Caco-2 (cell line): ENCODE measurements at regions not wholly inside any gene's neighbourhood (a gene's known extent, or its start where the extent isn't known, plus 50 kb on each side); places are given as distances from the start of the nearest gene placed in this dataset.

Experiments
- BruUV-seq: library from RNA; stranded (reverse); fragments of 400-500 nt; replicated peaks from 2 replicates; lab custom pipeline; 2021; lab: Mats Ljungman, UMichigan
- CTCF ChIA-PET: fragments of 300-600 bp; sonication (Branson Sonifier 250); formaldehyde crosslinking; loops from one replicate; lab custom pipeline; 2022; ENCODE audit warnings: antibody characterized with exemption; lab: Charles Lee
- POLR2A ChIA-PET: fragments of 300-600 bp; sonication (Branson Sonifier 250); formaldehyde crosslinking; loops from one replicate; lab custom pipeline; 2022; ENCODE audit warnings: antibody characterized with exemption; lab: Charles Lee
- DNase-seq, 2 experiments: peaks; one replicate each; pipeline versions ENCODE4 v3.0.0 to v3.0.0-alpha.2; 2020 to 2022
- H3K27me3 ChIP-seq: replicated peaks from 2 replicates; pipeline ENCODE4 v1.6.0; 2011; ENCODE audit warnings: low read length; ENCODE audit not compliant: control insufficient read depth, insufficient read depth
- H3K36me3 ChIP-seq: 2 replicates; pipeline ENCODE4 v1.5.1; 2011; ENCODE audit warnings: low read length; ENCODE audit not compliant: control insufficient read depth, insufficient read depth
- H3K4me1 ChIP-seq: fragments of 250-450 bp; sonication (Bioruptor Pico); 2 replicates; pipeline ENCODE4 v1.5.1; 2020; ENCODE audit warnings: mild to moderate bottlenecking
- H3K4me3 ChIP-seq: 2 replicates; pipeline ENCODE4 v1.5.1; 2011; ENCODE audit warnings: low read depth, mild to moderate bottlenecking, control low read depth, low read length
- H3K9me3 ChIP-seq: fragments of 250-450 bp; sonication (Bioruptor Pico); 2 replicates; pipeline ENCODE4 v1.5.1; 2020; ENCODE audit warnings: mild to moderate bottlenecking, moderate library complexity
- H3K27ac Mint-ChIP-seq: one replicate; pipeline ENCODE4 v1.8.0; 2022; ENCODE audit warnings: mixed read lengths; ENCODE audit not compliant: unreplicated experiment
- H3K27me3 Mint-ChIP-seq: one replicate; pipeline ENCODE4 v1.8.0; 2022; ENCODE audit warnings: mixed read lengths; ENCODE audit not compliant: insufficient read depth, unreplicated experiment
- H3K36me3 Mint-ChIP-seq: one replicate; pipeline ENCODE4 v1.8.0; 2022; ENCODE audit warnings: mild to moderate bottlenecking, mixed read lengths; ENCODE audit not compliant: insufficient read depth, unreplicated experiment
- H3K4me1 Mint-ChIP-seq: one replicate; pipeline ENCODE4 v1.8.0; 2022; ENCODE audit warnings: low read depth, mixed read lengths; ENCODE audit not compliant: unreplicated experiment
- H3K4me3 Mint-ChIP-seq: one replicate; pipeline ENCODE4 v1.8.0; 2022; ENCODE audit warnings: mild to moderate bottlenecking, moderate library complexity, mixed read lengths; ENCODE audit not compliant: unreplicated experiment
- H3K9me3 Mint-ChIP-seq: one replicate; pipeline ENCODE4 v1.8.0; 2022; ENCODE audit warnings: mixed read lengths; ENCODE audit not compliant: unreplicated experiment
- intact Hi-C: fragments of 100-400 bp; cut with micrococcal nuclease; formaldehyde crosslinking; loops from one replicate; pipeline ENCODE4 v1.10.0; 2022; ENCODE audit not compliant: unreplicated experiment
- TF ChIP-seq, protein P1 (sequence below), 2 experiments: fragments of 200-600 bp in 1 of 2; IDR thresholded peaks; 1 replicate in 1 of 2; 2 replicates in 1 of 2; pipeline versions ENCODE4 v1.5.1 to v1.8.0; 2011 to 2022; ENCODE audit warnings: antibody characterized with exemption in 1 of 2, control low read depth in 1 of 2, inconsistent platforms in 1 of 2, low read depth in 1 of 2, low read length in 1 of 2, mild to moderate bottlenecking in 1 of 2, moderate library complexity in 1 of 2; ENCODE audit not compliant: insufficient read depth in 1 of 2, severe bottlenecking in 1 of 2, unreplicated experiment in 1 of 2

DNA sequence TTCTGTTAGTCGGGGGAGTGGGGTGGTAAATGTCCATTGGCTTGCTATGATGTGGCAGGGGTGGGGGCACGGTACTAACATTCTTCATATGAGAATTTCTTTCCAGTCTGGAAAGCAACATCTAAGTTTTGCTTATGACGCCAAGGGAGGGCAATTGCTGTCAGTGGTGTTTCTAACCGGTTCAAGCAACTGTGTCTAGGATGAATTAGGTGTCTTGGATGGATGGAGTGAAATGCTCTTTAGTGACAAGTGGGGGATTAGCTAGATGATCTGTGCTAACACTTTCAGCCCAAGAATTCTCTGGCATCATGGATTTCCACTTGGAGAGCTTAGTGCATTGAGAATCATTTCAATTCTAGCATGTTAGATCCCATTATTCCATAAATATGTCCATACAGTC lies 262.6 kb upstream of the SORL1-AS1 start:
- POLR2A ChIA-PET = no interaction called here
- H3K4me3 Mint-ChIP-seq = no peak overlapping the region

DNA sequence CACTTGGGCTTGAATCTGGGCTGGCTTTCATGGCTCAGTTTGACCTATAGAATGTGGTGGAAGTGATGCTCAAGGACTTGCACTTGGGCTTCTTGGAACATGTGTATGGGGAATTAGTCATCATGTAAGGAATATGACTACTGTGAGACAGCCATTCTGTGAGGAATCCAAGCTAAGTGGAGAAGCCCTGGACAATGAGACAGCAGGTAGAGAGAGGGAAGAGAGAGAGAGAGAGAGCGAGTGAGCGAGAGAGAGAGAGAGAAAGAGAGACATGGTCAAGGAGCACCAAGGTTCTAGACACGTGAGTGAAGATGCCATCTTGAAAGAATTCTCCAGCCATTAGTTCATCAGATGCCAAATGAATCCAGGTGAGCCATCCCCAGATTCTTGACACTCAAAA lies 261.6 kb upstream of the SORL1-AS1 start:
- H3K36me3 Mint-ChIP-seq = no peaks in the 10 kb centered on the region
- Histone ChIP-seq H3K27me3 (no peaks in the 10 kb centered on the region), H3K9me3 (no peaks in the 10 kb centered on the region), H3K4me3 (no peak overlapping the region), H3K36me3 (no peaks in the 10 kb centered on the region), H3K4me1 (0 out of 2 replicates have a peak, but pooled peaks cover 4% of the 10 kb centered on the region)
- BruUV-seq = no TSS peak
- H3K9me3 Mint-ChIP-seq = no peaks in the 10 kb centered on the region
- peaks cover 6% of the 10 kb centered on the region for H3K4me1 Mint-ChIP-seq
- intact Hi-C loops = no loop called here
- POLR2A ChIA-PET = no interaction called here
- peaks cover 10% of the 10 kb centered on the region for H3K27me3 Mint-ChIP-seq
- CTCF ChIA-PET = no interaction called here
- no peak overlapping the region for H3K4me3 Mint-ChIP-seq
- H3K27ac Mint-ChIP-seq = no peak overlapping the region
- TF ChIP-seq, protein P1, sequence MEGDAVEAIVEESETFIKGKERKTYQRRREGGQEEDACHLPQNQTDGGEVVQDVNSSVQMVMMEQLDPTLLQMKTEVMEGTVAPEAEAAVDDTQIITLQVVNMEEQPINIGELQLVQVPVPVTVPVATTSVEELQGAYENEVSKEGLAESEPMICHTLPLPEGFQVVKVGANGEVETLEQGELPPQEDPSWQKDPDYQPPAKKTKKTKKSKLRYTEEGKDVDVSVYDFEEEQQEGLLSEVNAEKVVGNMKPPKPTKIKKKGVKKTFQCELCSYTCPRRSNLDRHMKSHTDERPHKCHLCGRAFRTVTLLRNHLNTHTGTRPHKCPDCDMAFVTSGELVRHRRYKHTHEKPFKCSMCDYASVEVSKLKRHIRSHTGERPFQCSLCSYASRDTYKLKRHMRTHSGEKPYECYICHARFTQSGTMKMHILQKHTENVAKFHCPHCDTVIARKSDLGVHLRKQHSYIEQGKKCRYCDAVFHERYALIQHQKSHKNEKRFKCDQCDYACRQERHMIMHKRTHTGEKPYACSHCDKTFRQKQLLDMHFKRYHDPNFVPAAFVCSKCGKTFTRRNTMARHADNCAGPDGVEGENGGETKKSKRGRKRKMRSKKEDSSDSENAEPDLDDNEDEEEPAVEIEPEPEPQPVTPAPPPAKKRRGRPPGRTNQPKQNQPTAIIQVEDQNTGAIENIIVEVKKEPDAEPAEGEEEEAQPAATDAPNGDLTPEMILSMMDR (IDR thresholded peaks at IDR 0.05; ENCODE audit: insufficient read depth in 1 of 2, low read depth in 1 of 2, low read length in 1 of 2, severe bottlenecking in 1 of 2, unreplicated experiment in 1 of 2) = no peak
- no peak for DNase-seq

More for the DNA sequence above, 262.6 kb upstream of the SORL1-AS1 start:
- Histone ChIP-seq H3K4me3 (no peak overlapping the region), H3K27me3 (no peaks in the 10 kb centered on the region), H3K9me3 (no peaks in the 10 kb centered on the region), H3K4me1 (0 out of 2 replicates have a peak, but pooled peaks cover 4% of the 10 kb centered on the region), H3K36me3 (no peaks in the 10 kb centered on the region)
- CTCF ChIA-PET = no interaction called here
- Mint-ChIP-seq H3K9me3 (peaks cover 4% of the 10 kb centered on the region), H3K27ac (no peak overlapping the region), H3K4me1 (peaks cover 6% of the 10 kb centered on the region), H3K27me3 (peaks cover 17% of the 10 kb centered on the region), H3K36me3 (no peaks in the 10 kb centered on the region)
- intact Hi-C loops = no loop called here
- no peak for DNase-seq
- TF ChIP-seq, protein P1 (IDR thresholded peaks at IDR 0.05; ENCODE audit: insufficient read depth in 1 of 2, low read depth in 1 of 2, low read length in 1 of 2, severe bottlenecking in 1 of 2, unreplicated experiment in 1 of 2) = no peak
- BruUV-seq = no TSS peak

DNA sequence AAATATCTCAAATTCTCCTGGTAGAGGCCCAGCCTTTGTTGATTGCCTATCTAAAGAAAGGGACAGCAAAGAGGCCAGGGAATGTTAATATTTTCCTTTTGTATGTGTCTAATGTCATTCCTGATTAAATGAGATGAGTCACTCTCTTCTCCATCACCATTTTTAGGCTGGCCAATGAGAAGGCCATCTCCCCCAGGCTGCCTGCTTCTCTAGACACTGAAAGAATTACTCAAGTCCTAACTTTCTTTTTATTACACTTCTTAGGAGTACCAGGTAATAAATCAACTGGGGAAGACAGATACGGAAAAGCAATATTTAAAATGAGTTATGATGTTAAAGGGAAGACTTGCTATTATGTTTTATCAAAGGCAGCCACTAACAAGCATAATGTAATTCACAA lies 259.2 kb upstream of the SORL1-AS1 start:
- no peak overlapping the region for H3K4me3 ChIP-seq
- BruUV-seq = no TSS peak
- no peaks in the 10 kb centered on the region for H3K36me3 Mint-ChIP-seq
- H3K36me3 ChIP-seq = no peaks in the 10 kb centered on the region
- intact Hi-C loops = no loop called here
- H3K4me3 Mint-ChIP-seq = no peak overlapping the region
- TF ChIP-seq, protein P1 (IDR thresholded peaks at IDR 0.05; ENCODE audit: insufficient read depth in 1 of 2, low read depth in 1 of 2, low read length in 1 of 2, severe bottlenecking in 1 of 2, unreplicated experiment in 1 of 2) = no peak
- CTCF ChIA-PET = no interaction called here
- no peaks in the 10 kb centered on the region for H3K27me3 ChIP-seq
- POLR2A ChIA-PET = no interaction called here
- H3K9me3 ChIP-seq = no peaks in the 10 kb centered on the region
- peaks cover 6% of the 10 kb centered on the region for H3K4me1 Mint-ChIP-seq
- H3K9me3 Mint-ChIP-seq = no peaks in the 10 kb centered on the region
- peaks cover 11% of the 10 kb centered on the region for H3K27me3 Mint-ChIP-seq
- 0 out of 2 replicates have a peak, but pooled peaks cover 4% of the 10 kb centered on the region for H3K4me1 ChIP-seq
- no peak for DNase-seq
- no peak overlapping the region for H3K27ac Mint-ChIP-seq
